C4-2B (cell line): ENCODE measurements at regions not wholly inside any gene's neighbourhood (a gene's known extent, or its start where the extent isn't known, plus 50 kb on each side); places are given as distances from the start of the nearest gene placed in this dataset.
"Not testable (repeated sequence)": the region's sequence is repeated elsewhere in the genome, so short reads cannot be mapped to it uniquely, and the experiment has no call there.

ENCODE experiments used
- H3K27ac ChIP-seq: fragments of 450-650 bp; 2 replicates; pipeline ENCODE4 v1.5.1; 2017
- ZFX ChIP-seq: fragments of 450-650 bp; IDR thresholded peaks from 2 replicates; pipeline ENCODE4 v1.6.1; 2017
- TF ChIP-seq, protein P1 (sequence below): fragments of 450-650 bp; conservative IDR thresholded peaks from 2 replicates; pipeline ENCODE4 v1.5.1; 2017; ENCODE audit warnings: mild to moderate bottlenecking

- H3K27ac ChIP-seq = no peak overlapping the region
- TF ChIP-seq, protein P1, sequence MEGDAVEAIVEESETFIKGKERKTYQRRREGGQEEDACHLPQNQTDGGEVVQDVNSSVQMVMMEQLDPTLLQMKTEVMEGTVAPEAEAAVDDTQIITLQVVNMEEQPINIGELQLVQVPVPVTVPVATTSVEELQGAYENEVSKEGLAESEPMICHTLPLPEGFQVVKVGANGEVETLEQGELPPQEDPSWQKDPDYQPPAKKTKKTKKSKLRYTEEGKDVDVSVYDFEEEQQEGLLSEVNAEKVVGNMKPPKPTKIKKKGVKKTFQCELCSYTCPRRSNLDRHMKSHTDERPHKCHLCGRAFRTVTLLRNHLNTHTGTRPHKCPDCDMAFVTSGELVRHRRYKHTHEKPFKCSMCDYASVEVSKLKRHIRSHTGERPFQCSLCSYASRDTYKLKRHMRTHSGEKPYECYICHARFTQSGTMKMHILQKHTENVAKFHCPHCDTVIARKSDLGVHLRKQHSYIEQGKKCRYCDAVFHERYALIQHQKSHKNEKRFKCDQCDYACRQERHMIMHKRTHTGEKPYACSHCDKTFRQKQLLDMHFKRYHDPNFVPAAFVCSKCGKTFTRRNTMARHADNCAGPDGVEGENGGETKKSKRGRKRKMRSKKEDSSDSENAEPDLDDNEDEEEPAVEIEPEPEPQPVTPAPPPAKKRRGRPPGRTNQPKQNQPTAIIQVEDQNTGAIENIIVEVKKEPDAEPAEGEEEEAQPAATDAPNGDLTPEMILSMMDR = no peak
- no peak for TF ChIP-seq ZFX
Measured at GRCh38 chrX:122220644-122221373, 963.3 kb upstream of the GRIA3 start.

- not testable (repeated sequence) for H3K27ac ChIP-seq
Measured at GRCh38 chrX:122221810-122222209, 962.3 kb upstream of the GRIA3 start.

DNA sequence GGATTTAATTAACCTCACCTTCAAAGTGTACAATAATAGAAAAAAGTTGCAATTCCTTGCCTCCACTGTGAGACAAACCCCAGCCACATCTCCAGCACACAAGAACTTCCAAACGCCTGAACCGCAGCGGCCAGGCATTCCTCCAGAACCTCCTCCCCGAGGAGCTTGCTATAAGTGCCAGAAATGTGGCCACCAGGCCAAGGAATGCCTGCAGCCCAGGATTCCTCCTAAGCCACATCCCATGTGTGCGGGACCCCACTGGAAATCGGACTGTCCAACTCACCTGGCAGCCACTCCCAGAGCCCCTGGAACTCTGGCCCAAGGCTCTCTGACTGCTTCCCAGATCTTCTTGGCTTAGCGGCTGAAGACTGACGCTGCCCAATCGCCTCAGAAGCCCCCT, 959.9 kb upstream of the GRIA3 start:
- H3K27ac ChIP-seq = not testable (repeated sequence)

DNA sequence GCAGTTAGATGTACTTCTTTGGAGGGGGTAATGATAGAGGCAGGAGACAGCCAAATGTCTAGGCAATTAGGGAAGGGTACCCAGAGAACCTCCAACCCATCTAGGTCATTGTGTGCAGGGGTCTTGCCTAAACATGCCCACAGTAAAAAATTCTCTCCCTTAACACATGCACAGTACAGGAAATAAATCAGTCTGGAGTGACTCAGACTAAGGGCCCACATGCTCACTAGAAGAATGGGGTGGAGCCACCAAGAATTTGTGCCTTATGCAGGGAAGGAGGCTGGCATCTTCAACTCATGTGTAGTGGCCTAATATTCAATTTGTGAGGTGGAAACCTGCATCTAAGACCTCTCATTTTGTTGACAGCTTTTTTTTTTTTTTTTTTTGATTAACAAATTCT, 945.3 kb upstream of the GRIA3 start:
- H3K27ac ChIP-seq = no peak overlapping the region
- no peak for TF ChIP-seq ZFX
- TF ChIP-seq, protein P1 = no peak

GRCh38 chrX:122241959-122242358, 942.1 kb upstream of the GRIA3 start:
- no peak for TF ChIP-seq ZFX
- H3K27ac ChIP-seq = no peak overlapping the region

DNA sequence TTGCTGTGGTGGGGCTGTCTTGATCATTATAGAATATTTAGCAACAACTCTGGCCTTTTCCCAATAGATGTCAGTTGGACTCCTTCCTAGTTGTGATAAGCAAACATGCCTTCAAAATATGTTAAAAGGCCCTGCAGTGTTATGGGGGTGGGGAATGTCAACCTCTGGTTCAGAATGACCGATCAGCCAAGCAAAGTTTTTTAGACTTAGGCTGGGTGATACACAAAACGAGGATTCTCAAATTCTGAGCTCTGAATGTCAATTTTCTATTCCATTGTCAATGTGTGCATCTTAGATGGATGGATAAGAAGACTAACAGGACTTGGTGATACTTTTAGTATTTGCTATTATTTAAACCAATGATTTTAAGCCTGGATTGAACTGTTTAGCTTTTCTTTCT, 940.0 kb upstream of the GRIA3 start:
- TF ChIP-seq, protein P1 = no peak
- no peak for TF ChIP-seq ZFX
- H3K27ac ChIP-seq = no peak overlapping the region

GRCh38 chrX:122245175-122245574, 938.9 kb upstream of the GRIA3 start:
- H3K27ac ChIP-seq = no peak overlapping the region
- TF ChIP-seq, protein P1 = no peak
- TF ChIP-seq ZFX = no peak

DNA sequence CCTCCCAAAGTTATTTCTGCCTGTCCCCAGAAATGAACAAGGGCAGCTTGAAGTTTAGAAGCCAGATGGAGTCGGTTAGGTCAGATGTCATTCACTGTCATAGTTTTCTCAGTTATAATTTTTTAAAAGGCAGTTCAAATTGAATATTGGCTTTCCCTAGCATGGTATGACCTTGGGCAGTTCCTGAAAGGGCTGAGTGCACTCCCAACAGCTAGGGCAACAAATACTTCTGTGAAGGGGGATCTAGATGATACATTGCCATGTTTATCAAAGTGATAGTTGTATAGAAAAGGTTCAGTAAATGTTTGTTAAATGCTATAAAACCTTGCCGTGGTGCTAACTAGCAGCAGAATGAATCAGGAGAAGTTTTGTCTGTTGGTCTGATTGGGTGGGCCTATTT, 938.1 kb upstream of the GRIA3 start:
- TF ChIP-seq ZFX = no peak
- TF ChIP-seq, protein P1 = no peak
- no peak overlapping the region for H3K27ac ChIP-seq

GRCh38 chrX:122246937-122247336, 937.1 kb upstream of the GRIA3 start:
- TF ChIP-seq, protein P1 = no peak
- TF ChIP-seq ZFX = no peak
- H3K27ac ChIP-seq = no peak overlapping the region
